HepG2 (cell line): ENCODE measurements at regions not wholly inside any gene's neighbourhood (a gene's known extent, or its start where the extent isn't known, plus 50 kb on each side); places are given as distances from the start of the nearest gene placed in this dataset.

Experiments
- ARHGAP35 ChIP-seq: sonication (generic); formaldehyde crosslinking; IDR thresholded peaks from 2 replicates; pipeline ENCODE4 v1.9.0; 2022; ENCODE audit warnings: mild to moderate bottlenecking, inconsistent platforms, moderate library complexity, missing genetic modification reagents, borderline replicate concordance
- IRX3 ChIP-seq: sonication (generic); formaldehyde crosslinking; IDR thresholded peaks from 2 replicates; pipeline ENCODE4 v1.8.1; 2023; ENCODE audit warnings: mild to moderate bottlenecking, low read depth, missing genetic modification reagents, borderline replicate concordance
- ZNF143 ChIP-seq: sonication (generic); formaldehyde crosslinking; IDR thresholded peaks from 2 replicates; pipeline ENCODE4 v1.4.0; 2020; ENCODE audit warnings: missing genetic modification reagents
- ZSCAN9 ChIP-seq: IDR thresholded peaks from 2 replicates; pipeline ENCODE4 v1.6.1; 2016; ENCODE audit warnings: borderline replicate concordance
- TF ChIP-seq, protein P1 (sequence below): sonication (generic); formaldehyde crosslinking; IDR thresholded peaks from 2 replicates; pipeline ENCODE4 v1.5.0; 2020; ENCODE audit warnings: missing genetic modification reagents, mild to moderate bottlenecking, borderline replicate concordance
- TF ChIP-seq, protein P2 (sequence below), 2 experiments: sonication (generic) in 1 of 2; formaldehyde crosslinking in 1 of 2; IDR thresholded peaks; 2 replicates each; pipeline versions ENCODE4 v1.6.1 to v1.9.0; 2014 to 2022; ENCODE audit warnings: antibody characterized with exemption in 1 of 2, borderline replicate concordance in 1 of 2, inconsistent platforms in 1 of 2, low read depth in 1 of 2, missing genetic modification reagents in 1 of 2
- TF ChIP-seq, protein P3 (sequence below): sonication (generic); formaldehyde crosslinking; IDR thresholded peaks from 2 replicates; pipeline ENCODE4 v1.8.1; 2023; ENCODE audit warnings: mild to moderate bottlenecking, moderate library complexity, missing genetic modification reagents

DNA sequence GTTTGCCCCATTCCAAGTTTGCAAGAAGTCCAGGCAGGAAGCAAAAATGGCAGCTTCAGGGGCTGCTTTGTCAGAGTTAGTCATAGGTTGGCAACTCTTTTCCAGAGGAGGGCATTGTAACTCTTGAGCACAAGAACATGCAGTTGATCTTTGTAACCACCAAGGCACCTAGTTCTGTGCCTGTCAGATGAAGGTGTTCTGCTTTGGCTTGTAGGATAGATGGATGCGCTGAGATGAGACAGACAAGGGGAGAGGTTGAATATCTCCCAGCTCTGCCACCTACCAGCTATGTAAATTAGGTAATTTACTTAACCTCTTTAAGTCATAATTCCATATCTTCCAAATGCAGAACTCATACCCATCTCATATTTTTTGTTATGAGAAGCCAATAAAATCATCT lies 89.3 kb downstream of the ZNF648 start (continued):
- TF ChIP-seq, protein P1, sequence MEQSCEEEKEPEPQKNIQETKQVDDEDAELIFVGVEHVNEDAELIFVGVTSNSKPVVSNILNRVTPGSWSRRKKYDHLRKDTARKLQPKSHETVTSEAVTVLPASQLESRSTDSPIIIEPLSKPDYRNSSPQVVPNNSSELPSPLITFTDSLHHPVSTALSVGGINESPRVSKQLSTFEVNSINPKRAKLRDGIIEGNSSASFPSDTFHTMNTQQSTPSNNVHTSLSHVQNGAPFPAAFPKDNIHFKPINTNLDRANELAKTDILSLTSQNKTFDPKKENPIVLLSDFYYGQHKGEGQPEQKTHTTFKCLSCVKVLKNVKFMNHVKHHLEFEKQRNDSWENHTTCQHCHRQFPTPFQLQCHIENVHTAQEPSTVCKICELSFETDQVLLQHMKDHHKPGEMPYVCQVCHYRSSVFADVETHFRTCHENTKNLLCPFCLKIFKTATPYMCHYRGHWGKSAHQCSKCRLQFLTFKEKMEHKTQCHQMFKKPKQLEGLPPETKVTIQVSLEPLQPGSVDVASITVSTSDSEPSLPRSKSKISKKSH (CRISPR knock-in tag), result no peak
- TF ChIP-seq, protein P2, sequence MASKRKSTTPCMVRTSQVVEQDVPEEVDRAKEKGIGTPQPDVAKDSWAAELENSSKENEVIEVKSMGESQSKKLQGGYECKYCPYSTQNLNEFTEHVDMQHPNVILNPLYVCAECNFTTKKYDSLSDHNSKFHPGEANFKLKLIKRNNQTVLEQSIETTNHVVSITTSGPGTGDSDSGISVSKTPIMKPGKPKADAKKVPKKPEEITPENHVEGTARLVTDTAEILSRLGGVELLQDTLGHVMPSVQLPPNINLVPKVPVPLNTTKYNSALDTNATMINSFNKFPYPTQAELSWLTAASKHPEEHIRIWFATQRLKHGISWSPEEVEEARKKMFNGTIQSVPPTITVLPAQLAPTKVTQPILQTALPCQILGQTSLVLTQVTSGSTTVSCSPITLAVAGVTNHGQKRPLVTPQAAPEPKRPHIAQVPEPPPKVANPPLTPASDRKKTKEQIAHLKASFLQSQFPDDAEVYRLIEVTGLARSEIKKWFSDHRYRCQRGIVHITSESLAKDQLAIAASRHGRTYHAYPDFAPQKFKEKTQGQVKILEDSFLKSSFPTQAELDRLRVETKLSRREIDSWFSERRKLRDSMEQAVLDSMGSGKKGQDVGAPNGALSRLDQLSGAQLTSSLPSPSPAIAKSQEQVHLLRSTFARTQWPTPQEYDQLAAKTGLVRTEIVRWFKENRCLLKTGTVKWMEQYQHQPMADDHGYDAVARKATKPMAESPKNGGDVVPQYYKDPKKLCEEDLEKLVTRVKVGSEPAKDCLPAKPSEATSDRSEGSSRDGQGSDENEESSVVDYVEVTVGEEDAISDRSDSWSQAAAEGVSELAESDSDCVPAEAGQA (IDR thresholded peaks at IDR 0.05; ENCODE audit: low read depth), result no peak
- TF ChIP-seq, protein P2 (CRISPR knock-in tag; IDR thresholded peaks at IDR 0.05; ENCODE audit: borderline replicate concordance), result no peak
- no peak for TF ChIP-seq ZNF143 (CRISPR knock-in tag)
- no peak for TF ChIP-seq ARHGAP35 (CRISPR knock-in tag)
- TF ChIP-seq, protein P3, sequence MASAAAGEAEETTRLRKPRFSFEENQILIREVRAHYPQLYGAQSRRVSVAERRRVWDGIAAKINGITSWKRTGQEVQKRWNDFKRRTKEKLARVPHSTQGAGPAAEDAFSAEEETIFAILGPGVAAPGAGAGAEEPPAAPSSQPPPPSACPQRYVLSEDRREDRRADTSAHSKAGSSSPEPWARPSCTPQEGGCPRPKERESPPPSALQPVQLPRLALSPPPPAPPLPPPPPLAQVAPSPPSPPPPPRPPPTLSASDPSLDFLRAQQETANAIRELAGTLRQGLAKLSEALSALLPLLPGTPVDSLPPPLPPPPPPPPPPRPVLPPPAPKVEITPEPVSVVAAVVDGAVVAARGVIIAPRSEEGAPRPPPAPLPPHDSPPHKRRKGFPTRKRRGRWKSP, result no peak
- TF ChIP-seq IRX3, result no peak
- no peak for TF ChIP-seq ZSCAN9
